ENCODE measurements at regions not wholly inside any gene's neighbourhood (a gene's known extent, or its start where the extent isn't known, plus 50 kb on each side); places are given as distances from the start of the nearest gene placed in this dataset.
A peak's percentile ranks its signal among the peaks of the same experiment; 100 is the strongest.
"Not testable (repeated sequence)": the region's sequence is repeated elsewhere in the genome, so short reads cannot be mapped to it uniquely, and the experiment has no call there.

DNA sequence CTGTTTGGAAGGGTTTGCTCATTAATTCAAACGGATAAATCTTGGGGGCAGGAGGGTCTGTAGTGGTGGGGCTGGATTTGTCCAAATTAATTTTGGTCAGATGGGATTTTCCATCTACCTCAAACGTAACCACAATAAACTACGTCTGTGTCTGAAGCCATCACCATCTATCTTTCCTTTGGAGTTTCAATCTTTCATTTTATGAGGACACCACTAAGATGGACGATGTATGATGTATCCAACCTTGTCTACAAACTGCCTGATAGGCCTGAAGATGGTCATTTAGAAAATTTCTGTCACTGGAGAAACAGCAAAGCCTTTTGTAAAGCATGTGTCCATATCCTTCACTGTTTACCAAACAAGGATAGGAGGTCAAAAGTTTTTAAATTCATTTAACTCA, 138.6 kb upstream of the MARCKS start:
- no peak for TF ChIP-seq POLR2AphosphoS5 (IDR thresholded peaks at IDR 0.05)
- no peak for TF ChIP-seq EP300 (IDR thresholded peaks at IDR 0.05)
- TF ChIP-seq CTCF (IDR thresholded peaks at IDR 0.05): no peak
- TF ChIP-seq POLR2A (IDR thresholded peaks at IDR 0.05): no peak
- Histone ChIP-seq H3K4me1 (peaks cover 0 to 4% (median 1%) of the 10 kb centered on the region in 4 donors), H3K36me3 (no peaks in the 10 kb centered on the region), H3K9me3 (no peaks in the 10 kb centered on the region), H3K4me3 (no peak overlapping the region), H3K27me3 (no peaks in the 10 kb centered on the region), H3K27ac (no peak overlapping the region)
- WGBS, 2 donors: 83 to 86% methylated on average over 4 of the region's 4 CpGs
- no peak for ATAC-seq (ENCODE audit: low FRiP score in 2 of 2)
- no peak for DNase-seq

GRCh38 chr6:113719064-113719463, 138.1 kb upstream of the MARCKS start:
- Histone ChIP-seq H3K27ac (no peak overlapping the region), H3K9me3 (no peaks in the 10 kb centered on the region), H3K27me3 (no peaks in the 10 kb centered on the region), H3K4me3 (no peak overlapping the region), H3K36me3 (no peaks in the 10 kb centered on the region), H3K4me1 (peaks cover 0 to 7% (median 3%) of the 10 kb centered on the region in 4 donors)
- 89 to 92% methylated on average over 2 of the region's 2 CpGs for WGBS, 2 donors
- DNase-seq (no peak), ATAC-seq (ENCODE audit: low FRiP score in 2 of 2) (no peak)
- no peak for TF ChIP-seq CTCF (IDR thresholded peaks at IDR 0.05)
- TF ChIP-seq POLR2AphosphoS5 (IDR thresholded peaks at IDR 0.05): no peak

DNA sequence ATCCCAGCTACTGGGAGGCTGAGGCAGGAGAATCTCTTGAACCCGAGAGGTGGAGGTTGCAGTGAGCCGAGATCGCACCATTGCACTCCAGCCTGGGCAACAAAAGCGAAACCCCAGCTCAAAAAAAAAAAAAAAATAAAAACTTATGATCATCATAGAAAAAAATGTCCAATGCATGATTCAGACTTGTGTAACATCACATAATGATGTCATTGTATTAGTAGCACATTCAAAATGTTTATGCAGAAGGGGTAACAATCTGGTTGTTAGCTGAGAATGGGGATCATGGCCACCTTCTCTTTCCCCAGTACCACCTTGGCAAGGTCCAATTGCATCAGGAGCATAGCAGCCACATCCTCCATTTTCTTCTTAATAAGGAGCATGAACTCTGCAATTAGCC, 137.6 kb upstream of the MARCKS start:
- H3K36me3 ChIP-seq: no peaks in the 10 kb centered on the region
- TF ChIP-seq POLR2A (IDR thresholded peaks at IDR 0.05) (no peak), CTCF (IDR thresholded peaks at IDR 0.05) (no peak), POLR2AphosphoS5 (IDR thresholded peaks at IDR 0.05) (no peak), EP300 (IDR thresholded peaks at IDR 0.05) (no peak)
- no peak overlapping the region for H3K27ac ChIP-seq
- H3K9me3 ChIP-seq: no peaks in the 10 kb centered on the region
- no peak overlapping the region for H3K4me3 ChIP-seq
- ATAC-seq (ENCODE audit: low FRiP score in 2 of 2) (peak in 1 of 2 donors; percentile 57), DNase-seq (no peak)
- WGBS, 2 donors: 89 to 100% methylated on average over 4 of the region's 4 CpGs
- no peaks in the 10 kb centered on the region for H3K27me3 ChIP-seq
- H3K4me1 ChIP-seq: peaks cover 0 to 7% (median 3%) of the 10 kb centered on the region in 4 donors

DNA sequence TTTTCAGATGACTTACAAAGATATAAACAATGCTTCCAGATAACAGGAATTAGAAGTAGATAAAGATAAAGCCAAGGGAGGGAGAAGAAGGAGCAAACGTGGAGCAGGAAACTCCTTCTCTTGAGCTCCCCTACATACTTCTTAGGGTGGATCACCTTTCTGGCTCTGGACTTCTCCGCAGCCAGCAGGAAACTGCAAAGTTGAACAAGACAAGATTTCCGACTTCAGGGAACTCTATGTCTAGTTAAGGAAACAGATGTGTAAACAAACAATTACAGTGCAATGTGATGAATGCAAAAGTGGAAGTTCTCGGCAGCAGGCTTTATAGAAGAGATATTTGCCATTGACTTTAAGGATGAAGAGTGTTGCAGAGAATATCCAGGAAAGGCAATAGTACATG, 134.0 kb upstream of the MARCKS start:
- peak overlapping the region in 1 of 4 donors; percentile 10 for H3K27ac ChIP-seq
- DNase-seq: no peak
- TF ChIP-seq EP300 (IDR thresholded peaks at IDR 0.05) (peak in 2 of 4 donors; percentile 40 to 73), CTCF (IDR thresholded peaks at IDR 0.05) (no peak), POLR2A (IDR thresholded peaks at IDR 0.05) (no peak), POLR2AphosphoS5 (IDR thresholded peaks at IDR 0.05) (peak; percentile 41 to 54)
- H3K27me3 ChIP-seq: no peaks in the 10 kb centered on the region
- no peaks in the 10 kb centered on the region for H3K36me3 ChIP-seq
- WGBS, 2 donors: 13 to 26% methylated on average over 4 of the region's 4 CpGs
- no peaks in the 10 kb centered on the region for H3K9me3 ChIP-seq
- peaks cover 0 to 7% (median 3%) of the 10 kb centered on the region in 4 donors for H3K4me1 ChIP-seq
- no peak overlapping the region for H3K4me3 ChIP-seq
- ATAC-seq (ENCODE audit: low FRiP score in 2 of 2): no peak

DNA sequence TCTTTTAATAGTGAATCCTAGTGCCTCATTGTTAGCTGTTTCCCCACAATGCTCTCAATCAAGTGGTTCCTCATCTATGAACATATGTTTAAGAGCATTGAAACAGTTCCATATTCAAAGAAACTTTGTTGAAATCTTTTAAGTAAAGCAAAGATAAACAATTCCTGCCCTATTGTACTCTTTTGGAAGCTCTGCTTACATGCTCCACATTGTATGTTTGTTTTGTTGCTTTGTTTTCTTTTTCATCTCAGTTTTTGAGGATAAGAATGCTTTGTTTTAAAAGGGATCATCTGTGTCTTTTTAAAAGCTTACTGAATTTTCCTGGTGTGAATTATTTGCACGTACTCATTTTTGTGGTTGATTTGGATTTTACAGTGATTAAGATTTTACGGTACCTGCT, 132.2 kb upstream of the MARCKS start:
- DNase-seq; H3K27me3 ChIP-seq; H3K27ac ChIP-seq; H3K36me3 ChIP-seq; H3K9me3 ChIP-seq; H3K4me1 ChIP-seq; H3K4me3 ChIP-seq; ATAC-seq (ENCODE audit: low FRiP score in 2 of 2): not testable (repeated sequence)
- WGBS, 2 donors: 81 to 93% methylated on average over 2 of the region's 2 CpGs
